Activated CD4-positive, alpha-beta T cell treated with anti-CD3 and anti-CD28 coated beads, Interleukin-2, amount 10 ng/mL, durations not matched to agents 7 days and 5 days (primary cell): ENCODE measurements at regions not wholly inside any gene's neighbourhood (a gene's known extent, or its start where the extent isn't known, plus 50 kb on each side); places are given as distances from the start of the nearest gene placed in this dataset.
"Not testable (repeated sequence)": the region's sequence is repeated elsewhere in the genome, so short reads cannot be mapped to it uniquely, and the experiment has no call there.

Experiments used
- CTCF ChIA-PET: fragments of 350-600 bp; sonication (Branson Sonifier 250); formaldehyde crosslinking; loops from one replicate; lab custom pipeline; 2021; ENCODE audit warnings: antibody characterized with exemption; lab: Charles Lee
- POLR2A ChIA-PET: fragments of 350-600 bp; sonication (Branson Sonifier 250); formaldehyde crosslinking; loops from one replicate; lab custom pipeline; 2021; ENCODE audit warnings: antibody characterized with exemption; lab: Charles Lee
- DNase-seq: peaks from one replicate; pipeline ENCODE4 v3.0.0-alpha.2; 2020
- H3K27ac Mint-ChIP-seq: one replicate; pipeline ENCODE4 v1.8.0; 2021; ENCODE audit warnings: mild to moderate bottlenecking, moderate library complexity, mixed read lengths
- H3K27me3 Mint-ChIP-seq: one replicate; pipeline ENCODE4 v1.8.0; 2021; ENCODE audit warnings: mixed read lengths
- H3K36me3 Mint-ChIP-seq: one replicate; pipeline ENCODE4 v1.8.0; 2021; ENCODE audit warnings: low read depth, mixed read lengths
- H3K4me1 Mint-ChIP-seq: one replicate; pipeline ENCODE4 v1.8.0; 2021; ENCODE audit warnings: mixed read lengths
- H3K4me3 Mint-ChIP-seq: one replicate; pipeline ENCODE4 v1.8.0; 2021; ENCODE audit warnings: mild to moderate bottlenecking, moderate library complexity, mixed read lengths
- H3K9me3 Mint-ChIP-seq: one replicate; pipeline ENCODE4 v1.8.0; 2021; ENCODE audit warnings: mixed read lengths

DNA sequence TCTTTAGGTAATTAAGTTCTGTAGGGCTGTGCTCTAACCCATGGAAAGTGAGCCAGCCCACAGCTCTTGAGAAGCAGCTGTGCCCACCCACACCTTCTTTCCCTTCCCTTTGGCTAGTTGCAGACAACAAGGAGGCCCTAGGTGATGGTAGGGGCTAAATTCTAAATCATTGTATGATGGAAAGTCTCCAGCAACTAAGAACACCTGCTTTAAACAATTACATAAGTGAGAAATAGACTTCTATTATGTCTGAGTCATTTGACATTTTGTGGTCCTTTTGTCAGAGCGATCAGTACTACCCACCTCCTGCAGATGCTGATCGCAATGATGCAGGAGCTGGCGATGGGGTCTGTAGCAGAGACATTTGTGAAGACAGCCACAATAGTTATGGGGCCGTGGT, 79.6 kb downstream of the TEX51 start:
- Mint-ChIP-seq H3K27ac (no peak overlapping the region), H3K36me3 (no peaks in the 10 kb centered on the region), H3K27me3 (peaks cover 4% of the 10 kb centered on the region), H3K4me3 (no peak overlapping the region), H3K4me1 (no peaks in the 10 kb centered on the region), H3K9me3 (no peaks in the 10 kb centered on the region)
- DNase-seq: no peak
- ChIA-PET CTCF (no interaction called here), POLR2A (no interaction called here)

DNA sequence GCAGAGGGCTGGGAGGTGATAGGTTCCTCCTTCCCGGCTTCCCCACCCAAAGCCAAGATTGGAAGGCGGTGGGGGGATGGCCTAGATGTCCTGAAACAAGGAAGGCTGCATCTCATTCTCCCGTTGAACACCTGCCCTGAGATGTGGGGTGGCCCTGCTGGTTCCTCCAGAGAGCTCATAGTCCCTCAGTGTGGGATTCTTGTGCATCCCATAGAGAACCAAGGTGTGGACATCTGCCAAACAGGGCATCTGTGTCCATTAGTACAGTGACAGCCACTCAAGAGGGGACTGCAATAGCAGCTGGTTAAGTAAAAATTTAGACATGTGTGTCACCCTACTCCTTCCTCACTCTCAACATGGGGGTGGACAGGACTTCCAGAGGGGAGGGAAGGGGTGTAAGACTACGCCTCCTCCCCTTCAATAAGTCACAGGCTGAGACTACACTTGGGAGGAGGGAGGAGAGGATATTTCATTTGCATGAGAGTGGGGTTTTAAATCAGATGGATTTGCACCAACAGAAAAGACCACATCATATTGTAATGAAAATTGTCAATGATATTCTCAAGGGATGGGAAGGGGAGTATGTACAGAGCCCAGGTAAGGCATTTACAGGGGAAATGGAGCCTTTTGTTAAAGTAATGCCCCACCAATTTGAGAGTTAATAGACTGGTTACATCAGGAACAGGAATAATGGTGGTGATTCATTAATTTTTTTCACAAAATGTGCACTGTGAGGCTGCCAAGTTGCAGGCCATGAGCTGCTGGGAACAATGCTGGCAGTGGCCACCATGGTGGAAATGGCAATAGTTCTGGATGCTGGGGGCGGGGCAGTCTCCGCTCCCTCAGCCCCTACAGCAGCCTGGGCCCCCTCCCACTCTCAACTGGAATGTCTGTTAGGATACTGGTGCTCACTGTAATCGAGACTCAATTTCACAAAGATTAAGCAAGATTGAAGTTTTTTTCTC, 80.6 kb downstream of the TEX51 start:
- H3K4me3 Mint-ChIP-seq: no peak overlapping the region
- no peak overlapping the region for H3K27ac Mint-ChIP-seq
- CTCF ChIA-PET: no interaction called here
- POLR2A ChIA-PET: no interaction called here
- H3K4me1 Mint-ChIP-seq: no peaks in the 10 kb centered on the region
- H3K9me3 Mint-ChIP-seq: no peaks in the 10 kb centered on the region
- no peaks in the 10 kb centered on the region for H3K36me3 Mint-ChIP-seq
- DNase-seq: no peak
- no peaks in the 10 kb centered on the region for H3K27me3 Mint-ChIP-seq

DNA sequence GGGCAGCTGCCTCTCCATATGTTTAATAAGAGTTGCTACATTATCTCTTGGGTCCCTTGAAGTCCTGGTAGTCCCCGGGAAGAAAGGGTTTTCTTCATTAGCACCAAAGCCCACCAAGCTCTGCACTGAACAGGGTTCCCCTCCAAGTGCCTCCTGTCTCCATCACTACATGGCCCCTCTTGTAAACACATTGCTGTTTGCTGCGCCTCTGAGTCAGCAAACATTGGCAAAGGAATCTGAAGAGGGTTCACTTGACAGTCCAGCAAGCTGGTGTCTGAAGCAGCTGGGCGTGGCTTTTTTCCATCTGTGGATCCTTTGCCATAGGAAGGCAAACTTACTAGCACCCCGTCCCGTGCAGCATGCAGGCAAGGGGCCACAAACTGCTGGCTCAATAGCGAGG, 82.8 kb downstream of the TEX51 start:
- no peaks in the 10 kb centered on the region for H3K9me3 Mint-ChIP-seq
- H3K4me3 Mint-ChIP-seq: no peak overlapping the region
- H3K36me3 Mint-ChIP-seq: no peaks in the 10 kb centered on the region
- ChIA-PET CTCF (interaction anchor here (1.3 to 1.9 kb wide), 2 partner anchors 9 kb away, joined by 3 to 5 read pairs; no protein-coding TSS in a partner anchor), POLR2A (no interaction called here)
- H3K27ac Mint-ChIP-seq: no peak overlapping the region
- peaks cover 8% of the 10 kb centered on the region for H3K27me3 Mint-ChIP-seq
- DNase-seq: no peak
- H3K4me1 Mint-ChIP-seq: no peaks in the 10 kb centered on the region

DNA sequence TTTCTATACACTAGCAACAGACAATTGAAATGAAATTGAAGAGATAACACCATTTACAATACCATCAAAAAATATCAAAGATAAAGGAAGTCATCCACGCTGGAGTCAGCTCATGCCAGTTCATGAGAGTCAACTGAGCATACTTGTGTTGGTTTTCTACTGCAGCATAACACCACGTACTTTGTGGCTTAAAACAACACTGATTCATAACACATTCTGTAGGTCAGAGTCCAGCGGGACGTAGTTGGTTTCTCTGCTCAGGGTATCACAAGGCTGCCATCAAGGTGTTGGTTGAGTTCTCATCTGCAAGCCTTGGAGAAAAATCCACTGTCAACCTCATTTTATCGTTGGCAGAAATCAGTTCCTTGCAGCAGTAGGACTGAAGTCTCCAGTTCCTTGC, 84.2 kb downstream of the TEX51 start:
- POLR2A ChIA-PET: no interaction called here
- Mint-ChIP-seq H3K27me3 (peaks cover 13% of the 10 kb centered on the region), H3K4me1 (no peaks in the 10 kb centered on the region)

DNA sequence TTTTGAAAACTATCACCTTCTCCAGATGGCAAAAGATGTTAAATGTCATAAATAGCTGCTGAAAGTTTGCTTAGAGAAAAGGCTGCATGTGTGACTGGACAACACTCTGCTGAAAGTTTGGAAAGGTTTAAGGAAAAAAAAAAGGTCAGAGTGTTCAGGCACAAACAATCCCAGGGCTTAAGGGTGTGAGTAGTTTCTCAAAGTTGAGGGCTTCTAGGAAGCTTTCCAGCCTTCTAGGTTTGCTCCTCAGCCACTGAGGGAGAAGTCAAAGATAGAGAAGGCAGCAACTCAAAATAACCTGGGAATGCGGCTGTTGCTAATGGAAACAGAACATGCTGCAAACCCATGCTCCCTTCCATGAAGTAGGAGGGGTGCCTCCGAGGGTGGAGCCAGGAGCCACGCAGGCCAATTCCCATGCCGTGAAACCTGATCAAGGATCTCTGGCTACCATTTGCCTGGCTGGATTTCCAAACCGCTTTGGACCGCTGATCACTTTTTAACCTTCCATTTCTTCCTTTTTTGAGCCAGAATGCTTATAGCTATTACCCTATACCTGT, 88.0 kb downstream of the TEX51 start:
- Mint-ChIP-seq H3K9me3 (no peaks in the 10 kb centered on the region), H3K27me3 (peaks cover 21% of the 10 kb centered on the region), H3K27ac (no peak overlapping the region), H3K4me3 (no peak overlapping the region), H3K4me1 (no peaks in the 10 kb centered on the region), H3K36me3 (no peaks in the 10 kb centered on the region)
- CTCF ChIA-PET: interaction anchor here (1.6 kb wide), 1 partner anchor 15 kb away, joined by 4 read pairs; no protein-coding TSS in a partner anchor
- POLR2A ChIA-PET: no interaction called here
- DNase-seq: no peak

More for the DNA sequence above, 84.2 kb downstream of the TEX51 start:
- no peak for DNase-seq
- Mint-ChIP-seq H3K4me3 (no peak overlapping the region), H3K27ac (no peak overlapping the region), H3K9me3 (no peaks in the 10 kb centered on the region), H3K36me3 (no peaks in the 10 kb centered on the region)
- CTCF ChIA-PET: no interaction called here

DNA sequence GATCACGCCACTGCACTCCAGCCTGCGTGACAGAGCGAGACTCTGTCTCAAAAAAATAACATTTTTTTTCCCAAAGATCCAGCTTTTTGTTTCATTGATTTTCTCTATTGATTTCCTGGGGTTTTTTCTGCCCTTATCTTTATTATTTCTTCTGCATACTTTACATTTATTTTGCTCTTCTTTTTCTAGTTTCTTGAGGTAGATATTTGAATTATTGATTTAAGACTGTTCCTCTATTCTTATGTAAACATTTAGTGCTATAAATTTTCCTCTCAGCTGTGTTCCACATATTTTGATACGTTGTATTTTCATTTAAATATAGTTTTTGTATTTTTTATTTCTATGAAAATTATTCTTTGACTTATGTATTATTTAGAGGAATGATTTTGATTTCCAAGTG, 89.8 kb downstream of the TEX51 start:
- ChIA-PET CTCF (interaction anchor here (0.6 to 1.6 kb wide), 4 partner anchors 11 to 305 kb away, joined by 3 to 4 read pairs (median 4); no protein-coding TSS in a partner anchor), POLR2A (no interaction called here)
- Mint-ChIP-seq H3K4me3 (no peak overlapping the region), H3K36me3 (no peaks in the 10 kb centered on the region), H3K4me1 (no peaks in the 10 kb centered on the region), H3K9me3 (no peaks in the 10 kb centered on the region), H3K27ac (no peak overlapping the region), H3K27me3 (peaks cover 21% of the 10 kb centered on the region)
- no peak for DNase-seq

DNA sequence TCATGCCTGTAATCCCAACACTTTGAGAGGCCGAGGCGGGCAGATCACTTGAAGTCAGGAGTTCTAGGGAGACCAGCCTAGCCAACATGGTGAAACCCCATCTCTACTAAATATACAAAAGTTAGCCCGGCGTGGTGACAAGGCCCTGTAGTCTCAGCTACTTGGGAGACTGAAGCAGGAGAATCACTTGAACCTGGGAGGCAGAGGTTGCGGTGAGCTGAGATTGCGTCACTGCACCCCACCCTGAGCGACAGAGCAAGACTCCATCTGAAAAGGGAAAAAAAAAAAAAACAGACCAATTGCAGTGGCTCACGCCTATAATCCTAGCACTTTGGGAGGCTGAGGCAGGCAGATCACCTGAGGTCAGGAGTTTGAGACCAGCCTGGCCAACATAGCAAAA, 90.4 kb downstream of the TEX51 start:
- H3K4me3 Mint-ChIP-seq, H3K4me1 Mint-ChIP-seq, POLR2A ChIA-PET, H3K27ac Mint-ChIP-seq, H3K9me3 Mint-ChIP-seq, H3K36me3 Mint-ChIP-seq, DNase-seq: not testable (repeated sequence)
- CTCF ChIA-PET: interaction anchor here (0.6 to 0.7 kb wide), 3 partner anchors 17 to 306 kb away, joined by 3 to 4 read pairs (median 3); no protein-coding TSS in a partner anchor
- H3K27me3 Mint-ChIP-seq: peaks cover 21% of the 10 kb centered on the region

DNA sequence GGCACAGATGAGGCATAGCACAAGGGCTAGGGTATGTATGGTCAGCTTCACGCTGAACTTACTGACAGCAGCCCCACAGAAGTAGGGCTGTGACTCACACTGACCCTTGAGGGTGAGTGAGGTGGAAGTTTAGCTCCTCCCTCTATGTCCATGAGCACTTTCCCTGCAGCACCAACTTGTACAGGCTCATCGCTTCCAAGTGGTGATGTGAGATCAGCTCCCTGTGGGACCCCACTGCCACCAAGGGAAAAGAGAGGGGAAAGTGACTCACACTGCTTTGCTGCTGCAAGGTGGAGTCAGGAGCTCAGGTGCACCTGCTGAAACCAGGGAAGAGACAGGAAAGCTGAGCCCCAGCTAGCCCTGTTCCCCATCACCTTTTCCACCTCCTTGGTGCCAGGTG, 91.5 kb downstream of the TEX51 start:
- no peaks in the 10 kb centered on the region for H3K36me3 Mint-ChIP-seq
- POLR2A ChIA-PET: no interaction called here
- no peaks in the 10 kb centered on the region for H3K9me3 Mint-ChIP-seq
- CTCF ChIA-PET: interaction anchor here (1.0 kb wide), 2 partner anchors 8 to 15 kb away, joined by 3 read pairs; no protein-coding TSS in a partner anchor
- no peak for DNase-seq
- H3K27me3 Mint-ChIP-seq: peaks cover 21% of the 10 kb centered on the region
- no peaks in the 10 kb centered on the region for H3K4me1 Mint-ChIP-seq
- no peak overlapping the region for H3K27ac Mint-ChIP-seq
- no peak overlapping the region for H3K4me3 Mint-ChIP-seq

DNA sequence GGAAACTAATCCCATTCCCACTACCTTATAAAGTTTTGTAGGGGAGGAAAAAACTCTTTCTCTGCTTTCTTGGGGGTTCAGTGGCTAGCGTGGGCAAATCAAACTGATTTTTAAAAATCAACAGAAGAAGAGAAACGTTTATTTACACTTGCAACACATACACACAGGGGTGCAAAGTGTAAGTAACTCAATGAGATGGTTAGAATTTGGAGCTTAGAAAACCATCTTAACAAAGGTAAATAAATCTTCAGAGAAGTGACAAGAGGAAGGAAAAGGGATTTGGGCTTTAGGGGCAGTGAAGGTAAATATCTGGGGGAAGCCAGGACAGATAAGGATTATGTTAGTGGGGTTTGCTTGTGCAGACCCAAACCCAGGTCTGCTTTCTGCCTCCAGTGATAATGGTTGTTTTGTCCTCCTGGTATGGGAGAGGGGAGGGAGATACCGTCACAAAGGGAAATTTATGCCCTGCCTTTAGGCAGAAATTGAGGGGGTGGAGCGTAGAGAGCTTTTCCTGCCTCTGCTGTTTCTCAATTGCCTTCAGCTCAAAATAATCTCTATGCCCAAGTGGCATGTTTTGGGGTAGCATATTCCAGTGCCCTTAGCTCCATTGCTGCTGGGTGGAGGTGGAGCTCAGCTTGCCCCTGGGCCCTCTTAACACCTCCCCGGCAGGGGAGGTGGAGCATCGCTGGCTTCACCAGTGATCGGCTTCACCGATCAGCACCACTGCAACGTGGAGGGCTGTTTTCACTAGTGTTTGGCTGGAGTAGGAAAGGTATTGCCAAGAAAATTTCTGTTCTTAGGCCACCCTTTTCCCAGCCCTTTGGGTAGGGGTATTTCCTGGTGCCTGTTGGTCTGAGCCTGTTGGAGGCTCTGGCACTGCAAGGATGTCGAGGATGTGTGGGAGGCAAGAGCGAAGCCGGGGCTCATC, 92.2 kb downstream of the TEX51 start:
- no peak for DNase-seq
- no peaks in the 10 kb centered on the region for H3K9me3 Mint-ChIP-seq
- no peak overlapping the region for H3K27ac Mint-ChIP-seq
- ChIA-PET POLR2A (no interaction called here), CTCF (interaction anchor here (1.0 kb wide), 2 partner anchors 9 to 14 kb away, joined by 3 read pairs; no protein-coding TSS in a partner anchor)
- peaks cover 20% of the 10 kb centered on the region for H3K27me3 Mint-ChIP-seq
- no peaks in the 10 kb centered on the region for H3K4me1 Mint-ChIP-seq
- no peaks in the 10 kb centered on the region for H3K36me3 Mint-ChIP-seq
- no peak overlapping the region for H3K4me3 Mint-ChIP-seq

DNA sequence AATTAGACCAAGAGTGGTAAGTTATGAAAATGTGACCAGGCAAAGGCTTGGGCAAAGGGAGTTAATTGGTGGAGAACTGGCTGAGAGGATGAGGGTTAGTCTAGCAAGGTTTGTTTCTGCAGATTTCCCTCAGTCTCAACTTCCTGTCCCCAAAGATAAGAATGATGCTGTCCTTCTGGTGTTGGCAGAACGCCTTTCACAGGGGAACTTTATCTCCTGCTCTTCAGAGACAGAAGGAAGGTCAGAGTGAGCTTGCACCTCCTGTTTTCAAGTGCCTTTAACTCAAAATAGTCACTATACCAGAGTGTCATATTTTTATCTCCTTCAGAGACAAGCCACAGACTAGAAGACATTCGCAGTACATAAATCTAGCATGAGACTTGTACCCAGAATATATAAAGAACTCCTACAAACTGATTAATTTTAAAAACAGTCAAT, 95.7 kb downstream of the TEX51 start:
- no peak overlapping the region for H3K4me3 Mint-ChIP-seq
- H3K9me3 Mint-ChIP-seq: no peaks in the 10 kb centered on the region
- no peaks in the 10 kb centered on the region for H3K36me3 Mint-ChIP-seq
- POLR2A ChIA-PET: no interaction called here
- H3K4me1 Mint-ChIP-seq: no peaks in the 10 kb centered on the region
- CTCF ChIA-PET: no interaction called here
- peaks cover 8% of the 10 kb centered on the region for H3K27me3 Mint-ChIP-seq
- DNase-seq: no peak
- no peak overlapping the region for H3K27ac Mint-ChIP-seq

DNA sequence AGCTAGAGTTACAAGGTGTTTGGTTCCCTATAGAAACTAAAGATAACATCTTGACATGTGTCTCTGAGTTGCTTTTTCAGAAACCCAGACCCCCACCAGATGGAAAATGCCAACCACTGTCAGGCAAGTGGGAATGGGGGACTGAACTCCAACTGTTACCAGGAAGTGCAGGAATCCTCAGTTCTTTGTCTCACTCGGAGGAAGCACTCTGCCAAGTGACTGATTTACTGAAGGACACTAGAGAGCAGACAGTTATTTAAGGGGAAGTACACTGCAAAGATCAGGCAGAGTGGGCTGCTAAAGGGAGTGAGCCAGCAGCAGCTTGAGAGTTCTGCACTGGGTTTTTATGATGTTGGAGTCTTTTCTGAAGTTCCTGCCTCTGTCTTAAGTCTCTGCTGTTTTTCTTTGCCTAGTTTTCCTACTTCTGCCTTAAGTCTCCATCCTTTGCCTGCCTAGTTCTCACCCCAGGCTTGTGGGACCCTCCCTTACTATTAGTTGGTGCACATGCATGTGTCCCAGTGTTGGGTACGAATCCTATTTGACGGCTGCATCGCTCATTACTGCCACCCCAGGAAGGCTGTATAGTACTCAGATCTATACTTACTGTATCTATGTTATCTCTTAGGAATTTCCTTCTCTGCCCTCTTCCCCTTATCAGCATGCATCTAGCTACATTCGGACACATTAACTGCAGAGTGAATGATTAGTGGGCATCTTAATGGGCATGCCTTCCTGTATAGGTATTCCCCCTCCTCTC, 97.1 kb downstream of the TEX51 start:
- H3K9me3 Mint-ChIP-seq: no peaks in the 10 kb centered on the region
- peaks cover 3% of the 10 kb centered on the region for H3K27me3 Mint-ChIP-seq
- no peak overlapping the region for H3K4me3 Mint-ChIP-seq
- H3K36me3 Mint-ChIP-seq: no peaks in the 10 kb centered on the region
- peaks cover under 1% of the 10 kb centered on the region for H3K4me1 Mint-ChIP-seq
- no peak overlapping the region for H3K27ac Mint-ChIP-seq
- ChIA-PET POLR2A (no interaction called here), CTCF (no interaction called here)
- no peak for DNase-seq

DNA sequence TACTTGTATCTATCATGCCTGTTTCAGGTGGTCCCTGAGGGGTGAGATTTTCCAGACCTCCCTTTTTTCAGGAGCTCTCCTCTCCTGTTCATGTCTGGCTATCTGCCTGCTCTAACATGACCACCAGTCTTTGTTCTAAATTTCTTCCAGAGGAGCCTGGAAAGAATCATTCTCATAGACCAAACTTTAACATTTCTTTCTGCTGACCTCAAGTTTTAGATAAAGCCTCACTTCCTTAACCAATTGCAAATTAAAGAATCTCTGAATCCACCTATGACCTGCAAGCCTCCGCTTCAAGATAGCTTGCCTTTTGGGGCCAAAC, 97.6 kb downstream of the TEX51 start:
- CTCF ChIA-PET: no interaction called here

More for the DNA sequence above, 97.6 kb downstream of the TEX51 start:
- POLR2A ChIA-PET: no interaction called here
- H3K4me1 Mint-ChIP-seq: peaks cover 2% of the 10 kb centered on the region
- H3K9me3 Mint-ChIP-seq: no peaks in the 10 kb centered on the region
- H3K27ac Mint-ChIP-seq: no peak overlapping the region
- DNase-seq: no peak
- peaks cover 2% of the 10 kb centered on the region for H3K27me3 Mint-ChIP-seq
- no peak overlapping the region for H3K4me3 Mint-ChIP-seq
- H3K36me3 Mint-ChIP-seq: no peaks in the 10 kb centered on the region
